Cerebellar cortex (tissue), 1 donor: ENCODE measurements at regions not wholly inside any gene's neighbourhood (a gene's known extent, or its start where the extent isn't known, plus 50 kb on each side); places are given as distances from the start of the nearest gene placed in this dataset.
"Not testable (repeated sequence)": the region's sequence is repeated elsewhere in the genome, so short reads cannot be mapped to it uniquely, and the experiment has no call there.

ENCODE experiments used
- DNase-seq: peaks from one replicate; pipeline ENCODE4 v3.0.0-alpha.2; 2015; ENCODE audit warnings: low spot score

DNA sequence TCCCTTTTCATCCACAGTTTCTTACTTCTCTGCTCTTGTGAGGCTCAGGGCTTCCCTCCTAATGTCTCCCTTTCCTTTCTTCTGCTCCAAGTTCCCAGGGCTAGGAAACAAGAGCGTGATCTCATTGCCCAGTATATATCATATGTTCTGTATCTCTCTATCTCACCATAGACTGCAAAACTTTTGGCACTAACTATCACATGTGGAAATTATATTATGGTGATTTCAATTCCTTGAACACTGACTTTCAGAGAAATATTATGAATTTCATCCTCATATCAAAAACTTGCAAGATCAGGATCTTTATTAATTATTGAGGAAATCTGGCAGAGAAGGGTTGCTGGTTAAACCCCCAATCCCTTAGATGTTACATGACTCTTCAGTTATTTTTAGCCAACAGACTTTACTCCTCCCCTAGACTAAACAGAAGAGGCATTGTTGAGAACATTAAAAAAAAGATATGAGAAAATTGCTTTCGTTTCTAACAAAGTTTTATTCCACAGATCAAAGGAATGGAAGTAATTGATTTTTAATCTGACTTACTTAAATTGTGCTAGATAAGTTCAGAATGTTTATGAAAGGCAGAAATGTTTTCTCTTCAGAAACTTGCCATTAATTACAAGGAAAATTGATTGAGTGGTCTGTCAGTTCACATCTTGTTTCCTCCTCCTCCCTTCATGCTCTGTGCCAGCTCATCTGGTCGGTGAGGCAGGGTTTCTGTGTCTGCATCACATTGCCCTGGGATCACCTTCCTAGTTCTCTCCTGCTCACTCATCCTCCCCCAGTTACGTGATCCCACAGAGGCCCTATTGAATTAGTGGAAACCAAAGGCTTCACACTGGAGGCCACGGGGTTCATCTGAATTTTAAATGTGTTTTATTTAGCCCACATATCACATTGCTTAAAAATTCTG is 378.5 kb downstream of the LMO7 start:
- no peak for DNase-seq

DNA sequence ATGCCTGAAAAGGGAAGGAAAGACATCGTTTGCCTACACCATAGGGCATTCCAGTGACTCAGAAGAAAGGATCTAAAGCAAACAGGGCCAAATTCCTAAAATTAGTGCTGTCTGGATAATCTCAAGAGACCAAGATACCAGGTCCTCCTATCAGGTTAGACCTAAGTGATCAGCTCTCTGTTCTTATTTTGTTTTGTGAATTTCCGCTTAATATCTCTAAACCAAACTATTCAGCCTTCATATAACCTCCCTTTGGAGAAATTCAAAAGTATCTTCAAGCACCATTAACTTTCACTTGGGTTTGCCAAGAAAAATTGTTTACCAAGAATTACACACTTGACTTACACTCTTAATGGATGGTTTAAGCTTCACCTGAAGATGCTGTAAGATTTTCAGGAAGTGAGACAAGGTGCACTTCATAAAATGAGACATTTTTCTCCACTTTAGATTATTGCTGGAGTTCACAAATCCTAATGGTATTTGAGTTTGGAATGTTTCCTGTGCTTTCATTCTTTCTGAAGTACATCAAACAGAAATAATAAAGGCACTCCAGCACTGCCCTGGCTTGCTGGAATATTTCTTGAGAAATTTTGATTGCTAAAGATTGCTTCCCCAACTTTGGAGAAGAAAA is 376.1 kb downstream of the LMO7 start:
- DNase-seq = no peak

DNA sequence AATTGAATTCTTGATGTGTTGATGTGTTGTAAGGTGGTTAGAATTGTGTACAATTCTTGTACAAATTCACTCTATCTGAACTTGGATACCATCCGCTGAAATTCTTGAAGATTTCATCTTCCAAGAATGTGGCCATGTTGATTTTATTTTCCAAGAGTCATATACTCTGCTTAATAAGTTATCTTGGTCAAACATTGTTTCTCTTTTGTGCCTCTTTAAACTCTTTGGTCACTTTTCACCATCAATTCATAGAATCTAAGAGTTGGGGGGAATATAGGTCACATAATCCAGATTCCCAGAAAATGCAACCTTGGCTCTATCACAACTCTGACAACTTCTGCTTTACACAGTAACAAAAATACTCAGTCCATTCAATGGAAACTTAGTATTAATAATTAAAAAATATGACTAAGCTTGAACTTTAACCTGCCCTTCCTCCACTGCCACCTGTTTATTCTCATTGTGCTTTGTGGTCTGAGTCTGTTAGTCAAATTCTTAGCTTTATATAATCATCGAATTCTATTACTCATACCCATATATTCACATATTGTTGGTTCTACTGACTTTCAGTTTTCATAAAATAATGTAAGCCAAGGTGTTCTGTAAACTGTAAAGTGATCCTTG is 373.2 kb downstream of the LMO7 start:
- no peak for DNase-seq

DNA sequence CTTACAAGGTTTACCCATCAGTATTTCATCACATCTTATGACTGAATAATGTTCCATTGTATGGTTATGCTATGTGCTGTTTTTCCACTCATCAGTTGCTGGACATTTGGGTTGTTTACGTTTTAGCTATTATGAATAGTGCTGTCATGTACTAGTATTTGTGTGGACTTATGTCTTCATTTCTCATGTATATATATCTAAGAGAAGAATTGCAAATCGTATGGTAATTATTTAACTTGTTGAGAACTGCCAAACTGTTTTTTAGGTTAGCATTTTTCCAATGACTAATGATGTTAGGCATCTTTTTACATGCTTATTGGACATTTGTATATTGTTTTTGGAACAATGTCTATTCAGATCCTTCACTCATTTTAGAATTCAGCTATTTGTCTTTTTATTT is 368.3 kb downstream of the LMO7 start:
- no peak for DNase-seq

DNA sequence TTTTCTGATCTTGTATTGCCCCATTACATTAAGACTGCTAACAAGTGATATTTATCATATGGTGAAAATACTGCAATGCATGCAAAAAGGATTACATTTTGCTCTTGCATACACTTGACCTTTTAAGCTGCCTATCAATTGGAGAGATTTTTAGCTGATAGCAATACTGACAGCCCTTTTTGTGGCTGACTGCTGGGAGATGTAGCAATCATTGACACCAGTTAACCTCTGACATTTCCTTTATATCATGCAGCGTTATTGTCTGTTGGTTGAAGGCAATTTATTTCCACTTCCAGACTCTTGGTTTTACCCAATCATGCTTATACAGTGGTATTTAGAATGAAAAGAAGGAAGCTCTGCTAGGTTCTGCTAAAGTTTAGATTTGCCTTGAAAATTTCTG is 364.0 kb downstream of the LMO7 start:
- no peak for DNase-seq

DNA sequence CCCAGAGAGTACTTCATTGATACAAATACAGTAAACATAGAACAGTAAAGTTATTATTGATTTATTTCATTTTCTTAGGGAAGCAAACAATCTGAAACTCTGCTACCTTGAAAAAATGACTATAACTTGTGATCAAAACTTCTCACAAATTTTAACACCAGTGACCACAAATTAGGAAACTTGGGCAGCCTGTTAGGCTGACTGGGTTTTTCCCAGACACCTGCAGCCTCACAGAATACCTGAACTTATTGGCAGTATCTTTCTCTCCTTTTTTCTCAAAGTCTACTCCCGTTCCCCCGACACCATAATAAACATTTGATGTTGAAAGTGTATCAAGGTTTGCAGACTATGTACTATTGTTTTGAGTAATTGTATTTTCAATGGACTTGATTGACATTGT is 360.5 kb downstream of the LMO7 start:
- no peak for DNase-seq

DNA sequence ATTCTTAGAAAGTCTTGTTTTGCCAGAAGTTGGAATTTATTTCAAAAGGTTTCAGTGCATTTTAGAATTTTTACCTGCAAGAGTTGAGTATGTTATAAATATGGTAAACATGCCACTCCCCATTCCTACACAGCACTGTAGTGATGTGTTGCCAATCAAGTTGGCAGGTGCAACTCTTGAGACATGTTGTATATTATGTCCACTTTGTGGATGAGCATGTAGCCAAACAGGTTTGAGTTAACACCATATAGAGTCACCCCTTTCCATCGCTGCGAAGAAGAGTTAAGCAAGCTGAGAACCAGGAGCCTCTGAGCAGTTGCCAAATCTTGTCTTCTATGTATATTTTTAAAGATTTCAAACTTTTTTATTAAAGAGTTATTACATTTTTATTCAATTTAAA is 359.8 kb downstream of the LMO7 start:
- DNase-seq = no peak

DNA sequence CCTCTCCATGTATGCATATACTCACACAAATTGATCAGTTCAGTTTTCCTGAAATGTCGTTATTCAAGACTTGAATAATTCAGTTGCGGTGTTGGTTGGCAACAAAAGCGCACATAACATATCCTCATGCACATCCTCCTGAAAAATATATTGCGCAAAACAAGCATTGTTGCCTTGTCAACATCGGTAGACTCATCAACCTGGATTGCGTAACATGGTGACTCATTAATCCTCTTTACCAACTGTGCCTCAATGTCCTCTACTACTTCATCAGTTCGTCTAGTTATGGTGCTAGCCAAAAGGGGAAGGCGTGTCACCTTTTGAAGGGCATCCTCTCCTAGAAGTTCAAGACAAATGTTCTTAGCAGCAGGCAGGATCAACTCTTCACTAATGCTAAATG is 357.7 kb downstream of the LMO7 start:
- no peak for DNase-seq

DNA sequence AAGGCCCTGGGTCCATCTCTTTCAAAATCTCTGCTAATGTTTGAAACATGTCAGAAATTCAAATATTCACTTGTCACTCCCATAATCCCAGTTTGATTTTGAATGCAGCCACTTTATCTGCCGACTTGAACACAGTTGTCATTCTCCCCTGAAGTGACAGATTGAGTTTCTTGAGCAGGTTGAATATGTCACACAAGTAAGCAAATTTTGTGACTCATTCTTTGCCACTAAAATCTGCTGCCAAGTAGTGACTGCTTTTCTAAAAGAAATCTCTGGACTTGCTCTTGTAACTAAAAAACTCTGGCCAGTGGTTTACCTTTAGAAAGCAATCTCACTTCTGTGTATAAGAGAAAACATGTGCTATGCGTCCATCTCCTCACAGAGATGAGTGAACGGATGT is 357.1 kb downstream of the LMO7 start:
- DNase-seq = no peak

DNA sequence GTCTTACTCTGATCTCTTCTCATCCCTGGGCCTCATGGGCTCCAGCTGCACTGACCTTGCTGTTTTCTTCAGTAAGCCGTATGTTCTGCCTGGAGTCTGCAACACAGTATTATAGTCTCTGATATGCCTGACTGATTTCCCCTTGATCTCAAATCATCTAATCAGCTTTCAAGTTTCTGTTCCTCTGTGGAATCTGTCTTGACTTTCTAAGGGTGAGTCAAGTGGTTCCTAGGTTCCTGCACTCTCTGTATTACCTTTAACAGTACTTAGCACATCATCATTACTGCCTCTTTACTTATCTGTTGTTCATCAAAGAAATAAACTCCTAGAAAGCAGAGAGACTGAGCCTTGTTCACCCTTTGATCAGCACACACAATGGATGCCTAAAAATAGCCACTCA is 350.7 kb downstream of the LMO7 start:
- DNase-seq = no peak

DNA sequence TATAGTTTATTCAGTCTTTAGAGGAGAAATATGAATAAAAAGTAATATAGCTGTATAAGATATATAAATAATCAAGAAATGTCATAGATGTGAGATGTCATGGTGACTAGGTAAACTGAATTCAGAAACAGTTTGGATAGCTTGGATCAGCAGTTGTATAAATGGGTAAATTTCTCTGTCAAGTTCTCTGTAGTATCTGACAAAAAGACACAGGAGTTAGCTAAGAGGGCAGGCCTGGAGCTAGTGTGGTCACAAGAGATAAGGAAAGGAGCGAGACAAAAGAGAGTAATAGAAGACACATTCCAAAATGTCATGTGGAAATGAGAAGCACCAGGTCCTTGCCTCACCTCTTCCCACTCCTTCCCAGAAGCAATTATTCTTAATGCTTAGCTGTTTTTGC is 349.0 kb downstream of the LMO7 start:
- no peak for DNase-seq

DNA sequence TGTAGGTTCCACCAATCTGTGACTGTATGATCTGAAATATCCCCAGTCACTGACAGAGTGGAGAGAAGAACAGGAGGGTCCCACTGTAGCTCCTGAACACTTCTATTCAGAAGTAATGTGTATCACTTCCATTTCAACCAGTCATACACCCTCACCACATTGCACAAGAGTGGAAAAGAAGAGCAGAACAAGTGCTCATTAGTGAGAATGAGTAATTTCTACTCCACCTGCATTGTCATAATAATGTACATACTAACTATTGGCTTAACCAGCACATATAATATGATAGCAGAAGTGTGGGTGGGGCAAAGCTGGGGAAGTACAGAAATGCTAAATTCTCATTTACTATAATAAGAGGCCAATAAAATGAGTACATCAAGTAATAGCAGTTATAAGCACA is 342.7 kb downstream of the LMO7 start:
- no peak for DNase-seq

DNA sequence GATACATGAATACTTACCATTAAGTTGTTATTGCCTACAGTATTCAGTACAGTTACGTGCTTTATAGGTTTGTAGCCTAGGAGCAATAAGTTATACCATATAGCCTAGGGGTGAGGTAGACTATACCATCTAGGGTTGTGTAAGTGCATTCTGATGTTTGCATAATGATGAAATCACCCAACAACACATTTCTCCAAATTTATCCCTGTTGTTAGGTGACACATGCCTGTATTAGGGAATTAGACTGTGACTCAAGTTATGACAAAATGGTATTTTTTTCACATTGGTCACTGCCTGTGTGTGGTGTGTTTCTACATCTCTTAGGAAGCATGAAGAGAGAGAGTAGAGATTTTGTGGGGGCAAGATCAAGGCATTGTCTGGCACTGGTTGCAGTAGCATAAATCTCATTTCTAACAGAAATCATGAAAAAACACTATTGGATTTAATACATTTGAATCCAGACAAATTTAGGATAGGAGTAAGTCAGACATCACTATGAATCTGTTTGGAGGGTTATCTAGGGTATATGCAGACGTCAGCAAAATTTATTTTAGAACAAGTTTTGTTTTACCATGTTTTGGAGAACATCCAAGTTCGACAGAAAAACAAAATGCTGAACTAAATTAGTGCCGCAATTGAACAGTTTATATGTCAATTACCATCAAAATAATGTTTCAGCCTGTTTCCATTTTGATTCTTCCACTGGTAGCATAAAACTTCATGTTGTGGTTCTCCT is 332.1 kb downstream of the LMO7 start:
- no peak for DNase-seq

DNA sequence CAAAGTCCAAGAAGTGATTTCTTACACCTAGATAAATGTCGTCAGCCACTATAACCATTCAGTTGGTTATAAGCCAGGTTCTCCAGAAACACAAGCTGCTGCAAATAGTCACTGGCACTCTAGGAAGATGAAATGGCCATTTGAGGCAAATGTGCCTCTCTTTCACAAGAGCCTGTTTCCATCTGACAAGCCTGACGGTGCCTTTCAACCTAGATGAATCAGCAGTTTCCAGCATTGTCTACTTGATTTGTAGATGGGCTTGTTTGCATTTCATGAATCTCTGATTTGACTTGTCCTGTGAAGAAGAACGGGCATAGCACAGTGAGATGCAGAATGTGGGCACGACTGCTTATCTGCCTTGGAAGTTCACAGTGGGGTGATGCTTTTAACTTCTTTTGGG is 327.2 kb downstream of the LMO7 start:
- DNase-seq = peak; percentile 32

DNA sequence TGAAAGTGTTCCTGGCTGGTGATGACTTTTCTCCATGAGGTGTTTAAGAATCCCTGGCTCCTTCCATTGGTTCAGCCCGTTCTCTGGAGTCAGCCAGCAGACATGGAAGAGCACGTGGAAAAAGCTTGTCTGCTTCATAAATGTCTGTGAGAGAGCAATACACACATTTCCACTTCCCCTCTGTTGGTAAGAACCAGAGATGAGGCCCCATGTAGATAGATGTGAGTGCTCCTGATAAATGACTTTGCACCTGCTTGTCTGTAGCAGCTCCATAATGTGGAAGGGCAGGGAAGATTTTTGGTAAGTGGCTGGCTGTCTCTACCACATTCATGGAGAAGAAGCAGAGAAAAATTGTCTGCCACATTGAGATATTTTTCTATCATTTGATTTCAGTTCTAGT is 325.8 kb downstream of the LMO7 start:
- DNase-seq = no peak

DNA sequence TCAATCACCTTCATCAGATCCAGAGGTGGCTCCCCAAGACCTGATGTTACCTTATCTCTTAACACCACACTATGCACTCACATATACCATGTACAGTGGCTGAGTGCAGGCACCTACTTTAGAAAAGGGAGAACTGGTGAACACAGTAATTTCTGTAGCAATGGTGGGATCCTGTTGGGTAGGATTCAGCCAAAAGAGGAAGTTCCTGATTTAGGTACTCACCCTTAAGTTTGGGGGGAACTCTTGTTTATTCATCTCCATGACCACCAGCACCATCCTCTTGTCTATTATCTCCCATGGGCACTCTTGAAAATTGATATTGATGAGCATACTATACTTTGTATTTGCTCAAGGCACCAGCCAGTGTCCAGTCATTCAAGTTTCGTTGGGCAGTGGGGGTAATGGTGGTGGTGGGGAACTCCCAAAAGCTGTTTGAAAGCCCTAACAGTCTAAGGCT is 324.4 kb downstream of the LMO7 start:
- DNase-seq = no peak

DNA sequence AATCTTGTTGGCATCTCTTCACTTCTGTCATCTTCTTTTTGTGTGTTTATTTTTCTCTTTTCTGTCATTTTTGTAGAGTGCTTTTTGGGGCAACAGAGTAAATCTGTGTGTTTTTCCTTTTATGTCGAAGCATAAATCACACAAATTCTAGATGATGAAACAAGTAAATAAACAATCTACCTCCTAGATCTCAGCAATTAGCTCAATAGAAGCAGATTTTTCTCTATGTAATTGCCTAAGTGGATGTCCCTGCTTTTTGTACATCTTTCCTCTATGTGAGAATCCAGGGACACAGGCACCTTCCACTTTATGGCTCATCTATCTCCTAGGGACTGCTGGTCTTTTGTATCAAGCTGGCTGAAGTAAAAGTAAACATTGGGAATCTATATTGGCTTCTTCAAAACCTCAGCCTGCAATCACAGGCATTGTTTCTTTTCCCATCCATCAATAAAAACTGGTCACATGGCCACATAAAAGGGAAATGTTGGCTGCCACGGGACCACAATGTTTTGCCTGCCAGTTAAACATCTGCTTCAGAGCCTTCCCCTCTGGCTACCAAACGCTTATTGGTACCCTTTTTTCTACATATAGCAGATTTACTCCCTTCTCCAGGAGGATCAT is 323.8 kb downstream of the LMO7 start:
- DNase-seq = no peak

DNA sequence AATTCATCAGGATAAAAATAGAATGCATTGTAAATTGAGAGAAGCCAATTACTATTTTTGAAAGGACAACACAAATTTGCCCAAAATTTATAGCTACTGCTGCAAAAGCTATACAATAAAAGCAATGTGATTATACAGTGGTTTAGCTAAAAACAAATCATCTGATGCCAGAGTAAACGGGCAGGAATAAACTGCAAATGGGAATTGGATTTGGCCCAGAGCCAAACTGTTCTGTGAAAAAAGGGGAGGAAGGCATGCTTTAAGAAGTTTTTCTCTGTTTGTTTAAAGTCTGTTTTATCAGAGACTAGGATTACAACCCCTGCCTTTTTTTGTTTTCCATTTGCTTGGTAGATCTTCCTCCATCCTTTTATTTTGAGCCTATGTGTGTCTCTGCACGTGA is 317.5 kb downstream of the LMO7 start:
- DNase-seq = not testable (repeated sequence)

DNA sequence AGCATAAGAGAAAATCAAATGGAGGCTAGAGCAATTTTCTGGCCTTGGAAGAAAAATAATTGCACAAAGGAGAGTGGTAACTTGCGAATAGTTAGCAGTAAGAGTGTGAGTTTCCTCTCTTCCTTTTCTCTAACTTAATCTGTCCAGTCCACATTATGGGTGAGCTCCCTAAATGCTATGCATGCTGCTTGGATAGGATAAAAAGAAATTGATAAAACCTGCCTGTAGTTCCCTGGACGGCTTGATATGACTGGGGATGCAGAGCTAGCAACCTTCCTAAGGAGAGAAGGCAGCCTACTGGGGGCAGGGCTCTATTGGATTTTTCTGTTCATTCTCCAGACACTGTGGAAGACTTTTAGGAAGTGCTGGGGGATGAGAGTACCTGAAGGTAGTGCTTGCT is 311.3 kb downstream of the LMO7 start:
- DNase-seq = no peak

DNA sequence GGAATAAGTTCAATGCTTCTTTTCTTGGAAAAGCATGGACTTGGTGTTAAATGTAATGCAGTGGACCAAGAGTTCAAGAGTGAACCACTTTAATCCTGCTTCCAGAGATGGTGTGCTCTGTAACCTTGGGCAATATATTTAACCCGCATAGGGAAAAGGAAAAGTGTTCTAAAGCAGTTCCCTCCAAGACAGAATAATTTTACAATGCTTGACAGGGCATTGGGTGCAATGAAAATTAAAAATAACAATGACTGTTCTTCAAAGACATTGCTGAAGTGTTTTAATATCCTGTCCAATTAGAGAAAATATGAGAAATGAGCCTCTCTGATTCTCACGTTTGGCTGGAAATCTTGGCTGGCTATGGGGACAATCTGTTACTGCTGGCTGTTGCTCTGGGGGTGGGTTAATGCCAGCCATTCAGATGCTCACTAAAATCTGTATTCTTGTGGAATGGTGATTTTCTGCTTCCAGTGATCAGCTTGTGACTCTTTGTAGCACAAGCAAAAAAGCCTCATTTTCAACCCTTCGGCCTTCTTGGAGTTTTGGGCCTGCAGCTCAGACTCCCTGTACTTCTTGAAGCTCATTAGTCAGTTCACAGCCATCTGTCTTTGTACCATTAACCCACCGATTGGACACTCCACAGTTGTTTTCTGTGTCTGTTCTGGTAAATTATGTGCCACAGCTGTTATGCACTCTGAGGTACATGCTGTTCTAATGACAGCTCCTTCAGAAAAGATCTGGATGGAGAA is 310.6 kb downstream of the LMO7 start:
- peak; percentile 96 for DNase-seq

DNA sequence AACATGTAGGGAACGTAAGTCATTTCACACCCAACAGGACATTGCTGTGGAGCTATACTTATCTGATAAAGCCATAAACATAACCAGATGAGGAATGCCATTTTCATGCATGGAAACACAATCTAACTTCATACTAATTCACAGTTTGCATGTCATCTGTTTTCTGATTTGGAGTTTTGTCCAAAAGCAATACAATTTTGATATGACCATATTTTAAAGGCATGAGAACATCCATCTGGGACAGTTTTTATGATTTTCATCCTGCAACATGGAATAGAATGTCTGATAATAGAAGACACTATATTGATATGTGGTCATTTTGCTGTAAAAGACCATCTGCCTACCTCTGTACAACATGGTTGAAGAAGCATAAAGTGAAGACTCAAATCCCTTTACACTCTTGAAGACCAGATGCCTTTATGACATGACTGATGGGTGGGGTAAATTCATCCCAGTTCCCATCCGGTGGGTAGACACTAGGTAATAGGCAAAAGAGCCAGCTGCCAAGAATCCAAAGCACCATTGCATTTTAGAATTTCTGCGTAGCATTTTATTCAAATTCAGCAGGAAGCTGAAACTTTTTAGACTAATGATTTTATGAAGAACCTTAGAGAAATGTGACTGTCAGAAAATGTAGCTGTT is 309.8 kb downstream of the LMO7 start:
- no peak for DNase-seq
